RWPE1 (cell line): ENCODE measurements at regions not wholly inside any gene's neighbourhood (a gene's known extent, or its start where the extent isn't known, plus 50 kb on each side); places are given as distances from the start of the nearest gene placed in this dataset.

Experiments used
- CTCF ChIA-PET: fragments of 350-600 bp; sonication (Branson Sonifier 250); formaldehyde crosslinking; extraction: SDS; loops from one replicate; lab custom pipeline; 2021; lab: Yijun Ruan, JAX
- POLR2A ChIA-PET: fragments of 400-600 bp; formaldehyde crosslinking; extraction: SDS; loops from one replicate; lab custom pipeline; 2020; ENCODE audit warnings: antibody characterized with exemption; ENCODE audit not compliant: low non-redundant PET; lab: Yijun Ruan, JAX
- DNase-seq: peaks from one replicate; pipeline ENCODE4 v3.0.0; 2012; ENCODE audit warnings: low spot score
- H3K27ac ChIP-seq: fragments of 450-650 bp; 2 replicates; pipeline ENCODE4 v1.5.1; 2017
- TF ChIP-seq, protein P1 (sequence below): fragments of 450-650 bp; conservative IDR thresholded peaks from 2 replicates; pipeline ENCODE4 v1.5.1; 2017; ENCODE audit warnings: low read depth, mild to moderate bottlenecking

DNA sequence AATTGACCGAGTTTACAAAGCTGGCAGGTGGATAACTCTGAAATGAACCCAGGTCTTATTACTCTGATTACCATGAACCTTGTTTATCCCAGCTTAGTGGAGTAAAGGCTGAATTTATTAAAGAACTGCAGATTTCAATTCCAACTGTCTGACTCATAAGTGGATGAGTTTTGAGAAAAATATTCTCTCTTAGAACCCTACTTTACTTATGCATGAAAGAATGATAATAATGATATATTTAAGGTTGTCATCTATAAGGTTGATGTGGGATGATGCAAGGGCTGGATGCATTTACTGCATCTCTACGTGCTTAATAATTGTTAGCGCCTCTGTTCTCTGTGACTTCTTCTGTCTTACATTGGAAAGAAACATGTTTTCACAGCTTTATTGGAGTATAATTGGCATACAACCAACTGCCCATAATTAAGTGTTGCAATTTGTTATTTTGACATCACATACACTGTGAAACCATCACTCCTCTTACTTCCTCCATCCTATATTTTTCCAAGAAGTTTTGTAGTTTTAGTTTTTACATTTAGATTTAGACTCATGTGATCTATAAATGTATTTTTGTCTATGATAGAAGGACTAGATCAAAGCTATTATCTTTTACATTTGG is 771.2 kb upstream of the ARRDC4 start:
- TF ChIP-seq, protein P1, sequence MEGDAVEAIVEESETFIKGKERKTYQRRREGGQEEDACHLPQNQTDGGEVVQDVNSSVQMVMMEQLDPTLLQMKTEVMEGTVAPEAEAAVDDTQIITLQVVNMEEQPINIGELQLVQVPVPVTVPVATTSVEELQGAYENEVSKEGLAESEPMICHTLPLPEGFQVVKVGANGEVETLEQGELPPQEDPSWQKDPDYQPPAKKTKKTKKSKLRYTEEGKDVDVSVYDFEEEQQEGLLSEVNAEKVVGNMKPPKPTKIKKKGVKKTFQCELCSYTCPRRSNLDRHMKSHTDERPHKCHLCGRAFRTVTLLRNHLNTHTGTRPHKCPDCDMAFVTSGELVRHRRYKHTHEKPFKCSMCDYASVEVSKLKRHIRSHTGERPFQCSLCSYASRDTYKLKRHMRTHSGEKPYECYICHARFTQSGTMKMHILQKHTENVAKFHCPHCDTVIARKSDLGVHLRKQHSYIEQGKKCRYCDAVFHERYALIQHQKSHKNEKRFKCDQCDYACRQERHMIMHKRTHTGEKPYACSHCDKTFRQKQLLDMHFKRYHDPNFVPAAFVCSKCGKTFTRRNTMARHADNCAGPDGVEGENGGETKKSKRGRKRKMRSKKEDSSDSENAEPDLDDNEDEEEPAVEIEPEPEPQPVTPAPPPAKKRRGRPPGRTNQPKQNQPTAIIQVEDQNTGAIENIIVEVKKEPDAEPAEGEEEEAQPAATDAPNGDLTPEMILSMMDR, result no peak
- CTCF ChIA-PET, result no interaction called here
- no peak for DNase-seq
- POLR2A ChIA-PET, result no interaction called here
- no peak overlapping the region for H3K27ac ChIP-seq

GRCh38 chr15:97194750-97195149 is 765.8 kb upstream of the ARRDC4 start:
- no peak overlapping the region for H3K27ac ChIP-seq
- TF ChIP-seq, protein P1, result no peak
- no peak for DNase-seq
- CTCF ChIA-PET, result no interaction called here
- POLR2A ChIA-PET, result no interaction called here

- CTCF ChIA-PET, result no interaction called here
- POLR2A ChIA-PET, result no interaction called here
- DNase-seq, result no peak
- TF ChIP-seq, protein P1, result no peak
- no peak overlapping the region for H3K27ac ChIP-seq
Observed at GRCh38 chr15:97196048-97197014, 764.2 kb upstream of the ARRDC4 start.

DNA sequence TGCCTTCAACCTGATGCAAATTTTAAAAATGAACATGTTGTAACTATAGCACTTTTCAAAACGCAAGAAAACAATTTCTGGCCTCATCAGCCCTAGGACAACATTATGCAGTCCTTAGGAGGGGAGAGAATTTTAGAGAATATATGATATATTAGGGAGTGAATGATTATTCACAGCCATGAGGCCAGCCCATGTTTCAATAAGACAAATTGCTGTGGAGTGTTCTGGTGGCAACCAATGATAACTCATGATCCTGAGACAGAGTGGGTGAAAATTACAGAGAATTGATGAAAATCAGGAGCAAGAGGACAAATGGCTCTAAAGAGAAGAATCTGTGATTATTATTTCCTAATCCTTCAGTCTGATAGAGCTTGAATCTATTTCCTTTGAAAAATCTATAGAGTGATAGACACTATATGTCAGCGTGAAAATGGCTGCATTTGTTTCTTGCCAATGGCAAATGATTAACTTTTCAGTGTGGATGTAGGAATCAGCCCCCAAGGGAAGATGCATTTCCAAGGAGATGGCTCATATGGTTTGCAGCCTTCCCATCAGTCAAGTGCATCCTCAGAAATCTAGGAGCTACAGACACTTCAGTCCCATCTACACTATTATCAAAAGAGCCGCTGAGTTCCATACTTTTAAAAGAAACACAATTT is 761.0 kb upstream of the ARRDC4 start:
- ChIA-PET CTCF (no interaction called here), POLR2A (no interaction called here)
- H3K27ac ChIP-seq, result no peak overlapping the region
- TF ChIP-seq, protein P1, result no peak
- DNase-seq, result no peak

DNA sequence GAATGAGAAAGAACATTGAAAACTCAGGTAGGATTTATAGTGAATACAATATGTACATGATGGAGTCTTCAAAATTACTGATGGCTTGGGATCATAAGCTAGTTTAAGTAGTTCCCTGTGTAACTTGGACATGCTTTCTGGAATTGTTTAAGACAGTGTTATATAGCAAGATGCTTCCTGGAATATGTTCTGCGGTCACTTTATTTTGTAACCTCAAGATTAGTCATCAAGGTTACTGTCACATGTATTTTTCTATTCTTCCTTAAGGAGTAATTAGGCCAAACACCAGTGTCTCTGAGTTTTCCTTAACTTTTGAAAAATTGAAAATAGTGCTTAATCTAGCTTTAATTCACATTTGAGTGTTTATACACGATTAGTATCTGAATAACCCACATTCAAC is 760.3 kb upstream of the ARRDC4 start:
- TF ChIP-seq, protein P1, result no peak
- DNase-seq, result no peak
- ChIA-PET POLR2A (no interaction called here), CTCF (no interaction called here)
- no peak overlapping the region for H3K27ac ChIP-seq

GRCh38 chr15:97210277-97210676 is 750.2 kb upstream of the ARRDC4 start:
- CTCF ChIA-PET, result interaction anchor here (0.5 kb wide), 1 partner anchor 405 kb away, joined by 3 read pairs; no protein-coding TSS in a partner anchor
- H3K27ac ChIP-seq, result no peak overlapping the region
- no peak for DNase-seq
- TF ChIP-seq, protein P1, result no peak
- POLR2A ChIA-PET, result no interaction called here
